Left forelimb (tissue), 1 donor: ENCODE measurements at regions not wholly inside any gene's neighbourhood (a gene's known extent, or its start where the extent isn't known, plus 50 kb on each side); places are given as distances from the start of the nearest gene placed in this dataset.
"Not testable (repeated sequence)": the region's sequence is repeated elsewhere in the genome, so short reads cannot be mapped to it uniquely, and the experiment has no call there.

Experiments
- DNase-seq: peaks from one replicate; pipeline ENCODE4 v3.0.0-alpha.2; 2018; ENCODE audit warnings: low spot score

- no peak for DNase-seq
These were observed 378.8 kb upstream of the SEMA6A start for GRCh38 chr5:116953251-116953930.

DNA sequence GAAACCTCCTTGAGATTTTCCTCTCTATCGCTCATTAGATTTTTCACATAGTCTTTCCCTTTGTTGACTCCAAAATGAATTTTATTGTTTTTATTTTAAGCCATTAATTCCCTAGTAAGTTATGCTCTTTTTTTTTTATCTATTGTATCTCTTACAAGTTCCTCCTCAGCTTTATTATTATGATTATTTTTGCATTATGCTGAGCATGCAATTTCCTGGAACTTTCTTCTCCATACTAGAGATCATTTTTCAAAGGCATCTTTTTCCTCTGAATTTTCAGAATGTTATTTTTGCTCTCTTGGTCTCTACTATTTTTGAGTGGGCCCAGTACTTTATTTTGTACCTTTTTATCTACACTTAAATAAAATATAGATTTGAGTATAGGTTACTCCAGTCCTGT, 376.6 kb upstream of the SEMA6A start:
- DNase-seq: no peak

DNA sequence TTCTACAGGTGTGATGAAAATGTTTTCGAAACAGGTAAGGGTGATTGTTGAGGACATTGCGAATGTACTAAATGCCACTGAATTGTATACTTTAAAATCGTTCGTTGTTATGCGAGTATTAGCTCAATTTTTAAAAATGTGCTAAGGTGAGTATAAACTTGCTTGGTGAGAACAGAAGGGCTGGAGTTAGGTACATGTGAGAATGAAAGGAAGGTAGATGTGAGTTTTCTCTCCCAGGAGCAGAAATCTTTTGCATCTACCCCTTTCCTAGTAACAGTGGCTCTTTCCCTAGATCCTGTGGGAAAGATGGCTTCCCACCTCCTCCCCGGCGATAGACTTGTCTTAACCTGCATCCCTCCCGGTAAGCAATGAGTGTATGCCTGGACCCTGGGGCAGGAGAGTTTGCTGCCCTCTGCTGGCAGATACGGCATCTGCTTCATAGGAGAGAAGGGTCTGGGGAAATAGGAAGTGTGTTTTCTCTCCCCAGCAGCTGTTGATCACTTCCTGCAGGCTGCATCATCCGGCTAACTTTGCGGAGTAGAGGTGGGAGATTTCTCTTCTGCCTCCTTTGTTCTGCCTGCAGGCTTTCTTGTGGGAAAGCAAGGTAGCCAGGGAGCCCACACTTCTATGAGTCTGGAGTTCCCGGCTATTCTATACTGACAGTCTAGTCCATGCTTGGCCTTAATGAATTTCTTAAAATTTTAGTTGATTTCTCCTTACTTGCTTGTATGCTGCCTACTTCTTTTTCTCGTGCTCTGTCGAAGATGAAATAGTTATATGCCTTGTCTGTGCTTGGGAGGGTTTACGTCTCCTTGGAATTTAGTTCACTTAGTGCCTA, 373.3 kb upstream of the SEMA6A start:
- no peak for DNase-seq

GRCh38 chr5:116945613-116946382, 371.2 kb upstream of the SEMA6A start:
- DNase-seq: not testable (repeated sequence)

DNA sequence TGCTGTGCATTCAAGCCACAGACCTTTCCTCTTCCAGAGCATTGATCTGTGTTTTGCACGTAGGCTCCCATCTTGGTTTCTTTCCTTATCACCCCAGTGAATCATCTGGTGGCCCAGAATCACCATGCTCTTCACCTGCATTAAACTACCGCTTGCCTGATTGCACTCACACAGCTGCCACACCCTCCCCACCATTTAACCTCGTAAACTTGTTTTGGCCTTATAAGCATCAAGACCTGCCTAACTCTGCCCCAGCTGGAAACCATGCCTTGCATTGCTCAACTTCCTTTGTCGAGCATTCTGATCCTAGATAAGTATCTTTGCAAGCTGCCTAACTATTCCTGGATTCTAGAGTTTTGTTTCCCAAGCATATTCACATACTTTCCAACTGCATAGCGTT, 369.6 kb upstream of the SEMA6A start:
- no peak for DNase-seq

DNA sequence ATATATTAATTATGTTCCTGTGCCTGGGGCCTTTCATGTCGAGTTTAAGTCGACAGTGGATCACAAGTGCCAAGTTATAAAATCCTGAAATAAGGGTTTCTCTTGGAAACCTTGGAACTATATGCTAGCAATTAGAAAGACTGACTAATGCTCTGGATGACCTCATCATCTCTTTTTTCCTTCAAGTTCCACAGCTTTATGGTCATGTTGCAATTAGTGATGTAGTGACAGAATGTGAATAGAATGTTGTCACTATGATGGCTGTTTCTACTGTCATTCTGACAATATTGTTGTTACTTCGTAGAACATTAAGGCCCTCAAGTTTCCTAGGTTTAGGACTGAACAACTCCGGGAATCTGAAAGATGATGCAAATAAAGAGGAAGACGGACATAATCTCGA, 368.0 kb upstream of the SEMA6A start:
- no peak for DNase-seq

DNA sequence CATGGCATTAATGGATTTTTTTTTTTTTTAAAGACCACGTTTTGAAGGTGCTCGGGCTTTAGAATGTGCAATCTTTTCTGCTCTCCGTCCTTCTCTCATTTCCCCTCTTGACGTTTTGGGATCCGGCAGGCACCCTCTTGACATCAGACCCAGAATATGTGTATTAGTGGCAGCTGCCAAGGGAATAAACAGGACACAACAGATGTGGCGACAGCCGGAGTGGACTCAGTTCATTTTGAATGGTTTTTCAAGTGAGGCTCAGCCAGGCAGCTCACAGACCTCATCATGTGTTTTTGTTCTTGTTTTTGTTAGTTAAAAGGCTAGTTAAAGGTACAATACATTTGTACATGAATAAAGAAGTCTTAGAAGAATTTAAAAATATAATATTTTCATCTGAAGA, 365.0 kb upstream of the SEMA6A start:
- no peak for DNase-seq

DNA sequence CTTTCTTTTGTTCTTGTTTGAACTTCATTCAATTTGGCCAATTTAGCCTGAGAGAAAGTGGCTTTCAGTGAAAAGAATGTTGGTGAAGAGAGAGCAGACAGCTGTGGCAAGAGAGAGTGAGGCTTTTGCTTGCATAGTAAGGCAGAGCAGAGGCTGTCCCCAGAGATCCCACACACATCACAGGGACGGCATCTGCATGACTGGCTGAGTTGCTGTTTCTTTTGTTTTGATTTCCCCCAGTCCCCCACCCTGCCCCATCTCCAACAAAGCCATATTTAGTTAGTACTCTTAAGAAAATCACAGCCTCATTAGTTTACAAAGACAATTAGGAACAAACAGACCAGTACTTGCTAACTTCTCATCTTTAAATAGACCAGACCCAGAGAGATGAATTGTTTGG, 363.9 kb upstream of the SEMA6A start:
- no peak for DNase-seq

DNA sequence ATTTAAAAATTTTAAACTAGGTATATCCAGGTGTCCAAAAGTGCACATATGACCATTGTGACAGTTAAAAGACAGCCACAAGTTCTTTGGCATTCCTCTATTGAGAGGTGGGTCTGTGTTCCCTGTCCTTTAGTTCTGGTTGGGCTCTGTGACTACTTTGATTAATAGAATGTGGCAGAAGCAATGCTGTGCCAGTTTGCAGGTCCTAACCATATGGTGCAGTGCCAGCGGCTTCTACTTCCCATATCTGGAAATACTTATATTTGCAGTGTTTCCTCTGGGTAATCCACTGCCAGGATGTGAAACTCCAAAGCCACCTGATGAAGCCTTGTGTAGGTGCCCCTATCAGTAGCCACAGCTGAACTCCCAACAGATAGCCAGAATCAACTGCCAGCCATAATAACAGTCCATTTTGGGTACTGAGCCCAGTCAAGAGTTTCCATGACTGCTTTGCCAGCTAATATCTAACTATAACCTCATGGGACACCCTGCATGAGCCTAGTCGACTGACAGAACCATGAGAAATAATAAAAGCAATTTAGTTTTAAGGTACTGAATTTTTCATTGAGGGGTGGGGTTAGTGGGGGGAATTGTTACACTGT, 361.0 kb upstream of the SEMA6A start:
- no peak for DNase-seq

- DNase-seq: no peak
These were observed 356.0 kb upstream of the SEMA6A start for GRCh38 chr5:116930616-116931015.

DNA sequence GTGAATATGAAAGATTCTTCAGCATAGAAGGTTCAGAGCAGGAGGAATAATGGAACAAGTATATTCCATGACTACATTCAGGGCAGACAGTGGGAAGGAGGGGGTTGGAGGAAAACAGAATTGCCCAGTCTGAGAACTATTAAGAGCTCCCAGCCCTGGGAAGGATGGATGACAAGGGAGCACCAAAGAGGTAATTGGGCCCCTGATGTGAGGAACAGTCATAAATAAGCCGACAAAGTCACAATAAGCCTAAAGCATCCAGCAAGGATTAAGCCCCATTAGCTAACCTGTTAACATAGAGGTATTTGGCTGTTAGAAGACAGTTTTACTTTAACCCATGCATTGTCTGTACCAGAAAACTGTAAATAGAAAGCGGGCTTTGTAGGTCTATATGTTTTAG, 348.7 kb upstream of the SEMA6A start:
- no peak for DNase-seq

- no peak for DNase-seq
These were observed 347.9 kb upstream of the SEMA6A start for GRCh38 chr5:116922532-116922931.

DNA sequence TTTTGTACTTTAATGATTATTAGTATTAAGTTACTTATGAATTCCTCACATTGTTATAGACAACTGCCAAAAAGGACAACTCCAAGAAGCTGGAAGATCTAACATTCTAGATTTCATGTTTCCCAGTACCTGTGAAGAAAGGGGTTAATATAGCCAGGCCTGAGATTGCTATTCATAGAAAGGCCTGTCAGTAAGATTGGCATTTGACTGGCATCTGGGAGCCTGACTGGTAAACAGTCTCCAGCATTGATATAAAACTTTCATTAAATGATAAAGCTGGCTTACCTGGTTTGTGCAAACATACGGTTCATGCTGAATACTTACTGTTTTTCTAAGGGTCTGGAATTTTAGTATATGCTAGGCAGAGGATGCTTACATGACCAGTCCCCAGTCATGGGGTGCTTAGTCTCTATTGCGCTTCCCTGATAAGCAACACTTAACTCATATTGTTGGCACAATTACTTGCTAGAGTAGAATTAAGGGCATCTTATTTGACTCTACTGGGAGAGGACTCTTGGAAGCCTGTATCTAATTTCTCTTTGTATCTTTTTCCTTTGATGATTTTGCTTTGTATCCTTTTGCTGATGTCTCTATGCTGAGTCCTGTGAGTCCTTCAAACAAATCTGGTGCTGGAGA, 340.4 kb upstream of the SEMA6A start:
- DNase-seq: no peak

- no peak for DNase-seq
These were observed 337.6 kb upstream of the SEMA6A start for GRCh38 chr5:116912221-116912620.

- DNase-seq: no peak
These were observed 336.5 kb upstream of the SEMA6A start for GRCh38 chr5:116911074-116911473.

DNA sequence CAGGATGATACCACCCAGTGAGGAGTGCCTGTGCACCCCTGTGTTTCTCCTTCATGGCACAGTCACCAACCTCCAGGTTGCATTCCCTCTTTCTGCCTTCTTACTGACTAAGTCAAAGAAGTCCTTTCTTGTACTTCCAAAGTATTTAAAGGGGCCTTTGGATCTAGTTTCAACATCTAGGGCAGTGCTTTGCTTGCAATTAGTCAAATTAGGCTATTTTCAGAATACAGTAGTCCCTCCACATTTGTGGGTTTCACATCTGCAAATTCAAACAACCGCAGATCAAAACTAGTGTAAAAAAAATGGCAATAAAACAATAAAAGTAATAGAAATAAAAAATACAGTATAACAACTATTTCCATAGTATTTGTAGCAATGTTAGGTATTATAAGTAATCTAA, 333.9 kb upstream of the SEMA6A start:
- no peak for DNase-seq

- no peak for DNase-seq
These were observed 331.3 kb upstream of the SEMA6A start for GRCh38 chr5:116905885-116906284.

DNA sequence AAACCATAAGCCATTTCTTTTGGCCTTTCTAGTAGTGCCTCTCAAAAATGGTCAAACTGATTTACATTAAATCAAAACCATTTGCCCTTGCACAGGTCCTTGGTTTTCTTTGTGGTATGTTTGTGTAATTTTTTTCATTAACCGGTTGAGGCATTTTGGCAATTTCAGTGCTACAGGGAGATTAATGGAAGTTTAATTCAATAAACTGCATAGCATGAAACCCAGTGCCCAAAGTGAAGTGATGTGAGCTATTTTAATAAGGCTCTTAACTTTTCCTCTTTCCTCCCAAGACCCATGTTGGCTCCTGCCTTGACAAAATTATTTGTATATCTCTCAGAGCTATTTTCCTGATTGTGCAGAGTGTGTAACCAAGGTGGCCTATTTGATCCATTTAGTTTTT, 326.2 kb upstream of the SEMA6A start:
- no peak for DNase-seq

DNA sequence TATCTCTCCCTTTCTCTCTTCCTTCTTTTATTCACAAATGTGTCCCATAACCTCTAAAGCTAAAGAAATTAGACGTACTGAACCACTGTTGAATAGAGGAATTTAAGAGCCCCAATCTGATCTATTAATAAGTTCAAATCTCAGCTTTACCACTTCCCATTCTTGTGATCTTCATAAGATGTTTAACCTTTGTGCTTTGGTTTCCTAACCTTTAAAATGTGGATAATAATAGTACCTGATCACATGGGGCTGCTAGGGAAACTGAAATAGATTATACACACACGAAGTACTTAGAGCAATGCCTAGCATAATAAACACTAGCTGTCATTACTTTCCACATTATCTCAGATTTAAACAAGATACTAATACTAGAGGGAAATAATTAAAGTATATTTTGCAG, 324.3 kb upstream of the SEMA6A start:
- no peak for DNase-seq

- no peak for DNase-seq
These were observed 322.7 kb upstream of the SEMA6A start for GRCh38 chr5:116897291-116897690.

GRCh38 chr5:116896001-116896400, 321.4 kb upstream of the SEMA6A start:
- DNase-seq: no peak

DNA sequence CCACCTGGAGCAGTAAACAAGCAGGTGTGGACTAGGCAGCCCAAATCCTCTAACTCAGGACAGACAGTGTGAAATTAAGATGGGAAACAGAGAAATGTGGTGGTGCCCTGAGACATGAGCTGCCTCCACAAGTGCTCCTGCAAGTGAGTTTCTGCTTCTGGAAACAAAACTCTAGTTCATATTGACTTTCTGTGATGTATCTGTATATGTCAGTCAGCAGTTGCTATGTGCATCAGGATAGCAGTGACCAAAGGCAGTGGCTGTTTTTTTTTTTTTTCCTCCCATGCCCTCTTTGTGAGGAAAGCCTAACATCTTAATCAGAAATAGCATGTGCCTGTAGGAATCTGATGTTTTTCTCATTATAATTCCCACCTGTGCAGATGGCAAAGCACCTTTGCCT, 318.4 kb upstream of the SEMA6A start:
- no peak for DNase-seq
